Astrocyte of the cerebellum (primary cell): ENCODE measurements at regions not wholly inside any gene's neighbourhood (a gene's known extent, or its start where the extent isn't known, plus 50 kb on each side); places are given as distances from the start of the nearest gene placed in this dataset.

ENCODE experiments used
- DNase-seq: peaks from one replicate; pipeline ENCODE4 v3.0.0-alpha.2; 2011; ENCODE audit warnings: low read depth
- H3K4me3 ChIP-seq: 2 replicates; pipeline ENCODE4 v1.5.1; 2011; ENCODE audit warnings: mild to moderate bottlenecking, low read depth, low read length, moderate library complexity
- CTCF ChIP-seq: IDR thresholded peaks from 2 replicates; pipeline ENCODE4 v1.5.1; 2012; ENCODE audit warnings: low read length, low read depth, moderate library complexity, mild to moderate bottlenecking; ENCODE audit errors: missing control alignments
- in situ Hi-C: cut with HindIII; loops from 2 replicates; pipeline ENCODE4 v1.10.0; 2017; ENCODE audit warnings: low sequenced_read_pairs

DNA sequence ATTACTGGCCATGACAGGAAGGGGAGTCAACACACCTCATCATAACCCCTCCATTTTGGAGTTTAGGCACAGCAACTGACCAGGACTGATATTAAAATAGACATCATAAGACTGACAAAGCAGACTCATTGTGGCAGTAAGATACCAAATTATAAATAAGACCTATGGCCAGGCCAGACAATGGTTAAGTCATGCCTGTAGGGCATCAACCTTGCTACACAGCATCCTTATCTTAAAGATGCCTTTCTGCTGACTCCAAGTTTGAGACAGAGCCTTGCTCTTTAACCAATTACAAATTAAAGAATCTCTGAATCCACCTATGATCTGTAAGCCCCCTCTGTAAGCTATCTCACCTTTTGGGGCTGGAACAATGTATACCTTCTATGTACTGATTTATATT lies 65.5 kb downstream of the VCX2 start:
- in situ Hi-C loops, result no loop called here
- no peak overlapping the region for H3K4me3 ChIP-seq
- no peak for DNase-seq
- TF ChIP-seq CTCF, result no peak

GRCh38 chrX:8103655-8104054 lies 67.4 kb downstream of the VCX2 start:
- no peak overlapping the region for H3K4me3 ChIP-seq
- in situ Hi-C loops, result no loop called here
- no peak for DNase-seq
- no peak for TF ChIP-seq CTCF

GRCh38 chrX:8091510-8091909 lies 79.6 kb downstream of the VCX2 start:
- in situ Hi-C loops, result no loop called here
- H3K4me3 ChIP-seq, result no peak overlapping the region
- no peak for TF ChIP-seq CTCF
- no peak for DNase-seq

DNA sequence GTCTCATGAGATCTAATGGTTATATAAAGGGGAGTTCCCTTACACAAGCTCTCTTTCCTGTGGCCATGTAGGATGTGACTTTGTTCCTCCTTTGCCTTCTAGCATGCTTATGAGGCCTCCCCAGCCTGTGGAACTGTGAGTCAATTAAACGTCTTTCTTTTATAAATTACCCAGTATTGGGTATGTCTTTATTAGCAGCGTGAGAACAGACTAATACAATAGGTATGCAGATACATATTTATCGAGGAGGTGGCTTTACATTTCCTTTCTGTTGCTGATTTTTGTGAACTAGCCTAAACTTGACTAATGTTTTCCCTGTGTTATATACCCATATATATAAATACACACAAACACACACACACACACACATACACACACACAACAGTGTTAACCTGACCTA lies 80.2 kb downstream of the VCX2 start:
- H3K4me3 ChIP-seq, result no peak overlapping the region
- no peak for DNase-seq
- no peak for TF ChIP-seq CTCF
- in situ Hi-C loops, result no loop called here

DNA sequence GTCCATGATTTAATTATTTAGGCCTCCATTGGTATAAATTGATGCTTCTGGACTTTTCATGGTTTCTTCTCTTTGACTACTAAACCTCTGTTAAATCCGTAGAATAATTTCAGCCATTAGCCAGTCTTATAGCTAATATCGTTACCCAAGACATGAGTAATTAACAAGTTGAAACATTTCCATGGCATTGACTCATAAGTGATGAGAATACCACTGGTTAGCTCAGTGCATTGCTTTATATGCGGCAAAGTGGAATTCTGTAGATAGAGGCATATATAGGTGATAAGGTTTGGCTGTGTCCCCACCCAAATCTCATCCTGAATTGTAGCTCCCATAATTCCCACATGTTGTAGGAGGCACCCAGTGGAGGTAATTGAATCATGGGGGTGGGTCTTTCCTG lies 80.6 kb downstream of the VCX2 start:
- TF ChIP-seq CTCF, result no peak
- H3K4me3 ChIP-seq, result no peak overlapping the region
- in situ Hi-C loops, result no loop called here
- no peak for DNase-seq

- in situ Hi-C loops, result no loop called here
- DNase-seq, result no peak
- TF ChIP-seq CTCF, result no peak
- no peak overlapping the region for H3K4me3 ChIP-seq
Measured at GRCh38 chrX:8089141-8089540, 81.9 kb downstream of the VCX2 start.

DNA sequence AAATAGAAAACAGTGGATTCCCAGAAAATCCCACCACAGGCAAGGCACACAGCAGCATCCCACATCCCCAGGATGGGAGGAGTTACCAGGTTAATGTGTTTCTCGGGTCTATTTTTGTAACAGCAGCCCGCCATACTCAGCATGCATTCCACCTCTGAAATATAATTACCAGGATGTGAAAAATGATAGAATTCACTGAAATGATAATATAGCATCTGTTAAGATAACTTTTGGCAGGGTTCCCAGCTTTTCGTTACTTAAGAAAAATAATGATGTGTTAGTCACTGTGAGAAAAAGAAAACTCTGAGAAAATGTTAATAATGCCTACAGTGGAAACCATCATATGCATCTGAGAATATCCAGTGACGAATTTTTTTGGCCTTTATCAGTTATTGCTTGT lies 87.1 kb downstream of the VCX2 start:
- TF ChIP-seq CTCF, result no peak
- DNase-seq, result peak; percentile 78
- H3K4me3 ChIP-seq, result no peak overlapping the region
- in situ Hi-C loops, result no loop called here
